ENCODE measurements at regions not wholly inside any gene's neighbourhood (a gene's known extent, or its start where the extent isn't known, plus 50 kb on each side); places are given as distances from the start of the nearest gene placed in this dataset.
"Not testable (repeated sequence)": the region's sequence is repeated elsewhere in the genome, so short reads cannot be mapped to it uniquely, and the experiment has no call there.

GRCh38 chr5:50320131-50320749 lies 120.8 kb downstream of the EMB start:
- H3K36me3 ChIP-seq = no peaks in the 10 kb centered on the region
- no peak overlapping the region for H3K4me3 ChIP-seq
- no peaks in the 10 kb centered on the region for H3K4me1 ChIP-seq (ENCODE audit: control insufficient read depth in 1 of 2, low read depth in 2 of 2)
- ATAC-seq (ENCODE audit: insufficient number of reproducible peaks, low FRiP score, low read depth) (no peak), DNase-seq (ENCODE audit: low spot score) (no peak)
- H3K9me3 ChIP-seq = no peaks in the 10 kb centered on the region
- H3K27me3 ChIP-seq (replicated peaks; ENCODE audit: insufficient read depth) = no peaks in the 10 kb centered on the region
- no peak for TF ChIP-seq CTCF (IDR thresholded peaks at IDR 0.05)
- no peak overlapping the region for H3K27ac ChIP-seq

- DNase-seq (ENCODE audit: low spot score) = no peak
- no peak overlapping the region for H3K4me3 ChIP-seq
- H3K36me3 ChIP-seq = no peaks in the 10 kb centered on the region
- no peaks in the 10 kb centered on the region for H3K27me3 ChIP-seq (replicated peaks; ENCODE audit: insufficient read depth)
- H3K27ac ChIP-seq = no peak overlapping the region
- no peak for ATAC-seq (ENCODE audit: insufficient number of reproducible peaks, low FRiP score, low read depth)
- no peaks in the 10 kb centered on the region for H3K4me1 ChIP-seq (ENCODE audit: control insufficient read depth in 1 of 2, low read depth in 2 of 2)
- TF ChIP-seq CTCF (IDR thresholded peaks at IDR 0.05) = no peak
- no peaks in the 10 kb centered on the region for H3K9me3 ChIP-seq
Observed at GRCh38 chr5:50318220-50318619, 122.9 kb downstream of the EMB start.

DNA sequence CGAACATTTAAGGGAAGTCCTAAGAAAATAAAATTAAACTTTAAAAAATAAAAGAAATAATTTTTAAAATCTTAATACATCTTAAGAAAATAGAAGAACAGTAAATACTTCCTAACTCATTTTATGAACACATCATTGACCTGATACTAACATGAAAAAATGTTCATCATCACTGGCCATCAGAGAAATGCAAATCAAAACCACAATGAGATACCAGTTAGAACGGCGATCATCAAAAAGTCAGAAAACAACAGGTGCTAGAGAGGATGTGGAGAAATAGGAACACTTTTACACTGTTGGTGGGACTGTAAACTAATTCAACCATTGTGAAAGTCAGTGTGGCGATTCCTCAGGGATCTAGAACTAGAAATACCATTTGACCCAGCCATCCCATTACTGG lies 134.6 kb downstream of the EMB start:
- DNase-seq (ENCODE audit: low spot score); H3K27ac ChIP-seq: not testable (repeated sequence)

DNA sequence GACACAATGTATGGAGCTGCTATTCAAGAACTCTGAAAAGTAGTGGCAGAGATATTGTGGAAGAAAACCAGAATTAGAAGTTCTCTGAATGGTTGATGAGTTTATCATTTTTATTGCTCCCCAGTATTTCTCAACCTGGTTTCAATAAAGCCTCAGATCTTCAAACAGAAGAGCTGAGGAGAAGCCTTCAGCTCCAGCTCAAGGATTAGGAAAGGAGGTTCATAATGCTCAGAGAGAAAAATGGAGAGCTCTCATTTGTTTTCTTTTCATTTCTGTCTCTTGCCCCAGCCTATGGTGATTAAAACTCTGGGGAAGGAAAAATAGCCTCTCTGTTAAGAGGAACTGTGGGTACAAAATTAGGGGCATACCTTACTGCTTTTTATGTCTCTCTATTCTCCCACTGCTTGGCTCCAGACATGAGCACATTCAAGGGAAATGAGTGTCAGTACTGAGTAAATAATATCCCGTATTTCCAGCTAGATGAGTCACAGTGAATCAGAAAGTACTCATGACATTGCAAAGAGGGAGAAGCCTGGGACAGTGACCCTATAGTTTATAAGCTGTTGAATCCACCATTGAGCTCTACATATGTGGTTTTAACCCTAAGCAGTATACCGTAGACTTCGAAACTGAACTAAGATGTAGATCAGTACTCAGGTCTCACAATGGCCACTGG lies 138.1 kb downstream of the EMB start:
- Histone ChIP-seq H3K4me1 (ENCODE audit: control insufficient read depth in 1 of 2, low read depth in 2 of 2) (no peaks in the 10 kb centered on the region), H3K4me3 (no peak overlapping the region), H3K9me3 (no peaks in the 10 kb centered on the region), H3K36me3 (no peaks in the 10 kb centered on the region), H3K27ac (no peak overlapping the region), H3K27me3 (replicated peaks; ENCODE audit: insufficient read depth) (no peaks in the 10 kb centered on the region)
- ATAC-seq (ENCODE audit: insufficient number of reproducible peaks, low FRiP score, low read depth) (no peak), DNase-seq (ENCODE audit: low spot score) (no peak)
- no peak for TF ChIP-seq CTCF (IDR thresholded peaks at IDR 0.05)

More for the DNA sequence above, 134.6 kb downstream of the EMB start:
- H3K36me3 ChIP-seq; H3K27me3 ChIP-seq (replicated peaks; ENCODE audit: insufficient read depth); H3K4me3 ChIP-seq; ATAC-seq (ENCODE audit: insufficient number of reproducible peaks, low FRiP score, low read depth); H3K9me3 ChIP-seq; H3K4me1 ChIP-seq (ENCODE audit: control insufficient read depth in 1 of 2, low read depth in 2 of 2): not testable (repeated sequence)

GRCh38 chr5:50301756-50302155 lies 139.3 kb downstream of the EMB start:
- Histone ChIP-seq H3K36me3 (no peaks in the 10 kb centered on the region), H3K4me3 (no peak overlapping the region), H3K9me3 (no peaks in the 10 kb centered on the region), H3K4me1 (ENCODE audit: control insufficient read depth in 1 of 2, low read depth in 2 of 2) (no peaks in the 10 kb centered on the region), H3K27ac (no peak overlapping the region), H3K27me3 (replicated peaks; ENCODE audit: insufficient read depth) (no peaks in the 10 kb centered on the region)
- ATAC-seq (ENCODE audit: insufficient number of reproducible peaks, low FRiP score, low read depth) = no peak
- no peak for DNase-seq (ENCODE audit: low spot score)
- TF ChIP-seq CTCF (IDR thresholded peaks at IDR 0.05) = no peak

Data from thoracic aorta (tissue), 2 donors.